KMS-11 (cell line): ENCODE measurements at regions not wholly inside any gene's neighbourhood (a gene's known extent, or its start where the extent isn't known, plus 50 kb on each side); places are given as distances from the start of the nearest gene placed in this dataset.

Source experiments
- H2AFZ ChIP-seq: fragments of 200-600 bp; sonication (generic); 2 replicates; pipeline ENCODE4 v1.6.1; 2016; ENCODE audit warnings: antibody characterized with exemption, mixed run types, low read depth
- H3K27ac ChIP-seq: fragments of 200-600 bp; sonication (generic); 2 replicates; pipeline ENCODE4 v1.6.1; 2016; ENCODE audit warnings: mild to moderate bottlenecking, mixed run types
- H3K27me3 ChIP-seq: fragments of 200-600 bp; sonication (generic); 2 replicates; pipeline ENCODE4 v1.6.1; 2017; ENCODE audit warnings: mild to moderate bottlenecking, low read depth, mixed run types, moderate library complexity; ENCODE audit not compliant: insufficient read depth
- H3K36me3 ChIP-seq: fragments of 200-600 bp; sonication (generic); 2 replicates; pipeline ENCODE4 v1.6.1; 2017; ENCODE audit warnings: mild to moderate bottlenecking, mixed run types; ENCODE audit not compliant: insufficient read depth
- H3K4me1 ChIP-seq: fragments of 200-600 bp; sonication (generic); 2 replicates; pipeline ENCODE4 v1.6.1; 2016; ENCODE audit warnings: mild to moderate bottlenecking, low read depth, mixed run types; ENCODE audit not compliant: poor library complexity, severe bottlenecking
- H3K4me2 ChIP-seq: fragments of 200-600 bp; sonication (generic); 2 replicates; pipeline ENCODE4 v1.7.0; 2016; ENCODE audit warnings: mild to moderate bottlenecking, mixed run types
- H3K4me3 ChIP-seq: fragments of 200-600 bp; sonication (generic); IDR thresholded peaks from 2 replicates; pipeline ENCODE4 v1.6.1; 2017; ENCODE audit warnings: low read depth, low read length, mixed read lengths; ENCODE audit not compliant: insufficient read depth
- H3K79me2 ChIP-seq: fragments of 200-600 bp; sonication (generic); 2 replicates; pipeline ENCODE4 v1.6.1; 2016; ENCODE audit warnings: low read depth, mixed run types; ENCODE audit not compliant: insufficient read depth
- H3K9ac ChIP-seq: fragments of 200-600 bp; sonication (generic); 2 replicates; pipeline ENCODE4 v1.6.1; 2016; ENCODE audit warnings: mild to moderate bottlenecking, mixed run types
- H4K20me1 ChIP-seq: fragments of 200-600 bp; sonication (generic); 2 replicates; pipeline ENCODE4 v1.6.1; 2016; ENCODE audit warnings: mild to moderate bottlenecking, mixed run types; ENCODE audit not compliant: insufficient read depth
- CTCF ChIP-seq: fragments of 200-600 bp; sonication (generic); conservative IDR thresholded peaks from 2 replicates; pipeline ENCODE4 v1.6.1; 2017; ENCODE audit warnings: low read depth, mild to moderate bottlenecking, antibody characterized with exemption, low read length, moderate library complexity, mixed read lengths

GRCh38 chr21:16309250-16309971 is 579.6 kb downstream of the USP25 start:
- no peaks in the 10 kb centered on the region for H3K36me3 ChIP-seq
- no peak overlapping the region for H3K9ac ChIP-seq
- H3K4me2 ChIP-seq: no peak overlapping the region
- no peak overlapping the region for H3K4me3 ChIP-seq
- no peaks in the 10 kb centered on the region for H4K20me1 ChIP-seq
- no peak overlapping the region for H3K27ac ChIP-seq
- no peaks in the 10 kb centered on the region for H3K27me3 ChIP-seq
- TF ChIP-seq CTCF: no peak
- H3K4me1 ChIP-seq: peaks cover 28% of the 10 kb centered on the region
- H2AFZ ChIP-seq: no peak overlapping the region
- H3K79me2 ChIP-seq: no peaks in the 10 kb centered on the region

- Histone ChIP-seq H3K4me2 (no peak overlapping the region), H3K27me3 (no peaks in the 10 kb centered on the region), H3K36me3 (no peaks in the 10 kb centered on the region), H4K20me1 (no peaks in the 10 kb centered on the region), H3K9ac (no peak overlapping the region), H3K27ac (no peak overlapping the region), H3K4me1 (peaks cover 28% of the 10 kb centered on the region), H2AFZ (no peak overlapping the region), H3K79me2 (no peaks in the 10 kb centered on the region), H3K4me3 (no peak overlapping the region)
- TF ChIP-seq CTCF: no peak
Measured at GRCh38 chr21:16310176-16310575, 580.4 kb downstream of the USP25 start.

DNA sequence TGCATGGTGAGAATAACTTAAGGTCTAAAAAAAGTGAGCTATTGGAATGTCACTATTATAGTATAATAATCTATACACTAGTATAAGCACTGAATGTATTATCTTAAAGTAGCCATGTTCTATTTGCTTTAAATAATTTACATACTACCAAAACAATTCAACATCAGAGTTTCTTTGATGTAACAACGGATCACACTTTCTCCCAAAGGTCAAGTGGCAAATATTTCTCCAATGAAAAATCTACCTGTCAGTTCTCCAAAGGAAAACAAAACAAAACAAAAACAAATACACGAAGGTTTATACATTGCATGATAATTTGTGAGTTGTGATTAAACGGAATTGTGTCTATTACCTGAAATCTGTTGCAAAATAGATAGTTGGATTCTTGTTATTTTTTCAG is 581.4 kb downstream of the USP25 start:
- Histone ChIP-seq H3K79me2 (no peaks in the 10 kb centered on the region), H3K4me1 (peaks cover 28% of the 10 kb centered on the region), H3K4me2 (no peak overlapping the region), H3K27me3 (no peaks in the 10 kb centered on the region), H2AFZ (no peak overlapping the region), H3K27ac (no peak overlapping the region), H3K4me3 (no peak overlapping the region), H4K20me1 (no peaks in the 10 kb centered on the region), H3K9ac (no peak overlapping the region), H3K36me3 (no peaks in the 10 kb centered on the region)
- no peak for TF ChIP-seq CTCF

GRCh38 chr21:16312321-16312720 is 582.5 kb downstream of the USP25 start:
- TF ChIP-seq CTCF: no peak
- Histone ChIP-seq H3K79me2 (no peaks in the 10 kb centered on the region), H2AFZ (no peak overlapping the region), H3K4me3 (no peak overlapping the region), H3K27me3 (no peaks in the 10 kb centered on the region), H3K9ac (no peak overlapping the region), H3K36me3 (no peaks in the 10 kb centered on the region), H3K27ac (no peak overlapping the region), H4K20me1 (no peaks in the 10 kb centered on the region), H3K4me1 (peaks cover 18% of the 10 kb centered on the region), H3K4me2 (no peak overlapping the region)
